Activated naive CD8-positive, alpha-beta T cell (primary cell): ENCODE measurements at regions not wholly inside any gene's neighbourhood (a gene's known extent, or its start where the extent isn't known, plus 50 kb on each side); places are given as distances from the start of the nearest gene placed in this dataset.
"Not testable (repeated sequence)": the region's sequence is repeated elsewhere in the genome, so short reads cannot be mapped to it uniquely, and the experiment has no call there.

Experiments
- H3K27ac Mint-ChIP-seq: one replicate; pipeline ENCODE4 v1.8.0; 2021; ENCODE audit warnings: mixed read lengths
- H3K27me3 Mint-ChIP-seq: one replicate; pipeline ENCODE4 v1.8.0; 2021; ENCODE audit warnings: mixed read lengths
- H3K36me3 Mint-ChIP-seq: one replicate; pipeline ENCODE4 v1.8.0; 2021; ENCODE audit warnings: mixed read lengths
- H3K4me1 Mint-ChIP-seq: one replicate; pipeline ENCODE4 v1.8.0; 2021; ENCODE audit warnings: low read depth, mixed read lengths
- H3K4me3 Mint-ChIP-seq: one replicate; pipeline ENCODE4 v1.8.0; 2021; ENCODE audit warnings: mild to moderate bottlenecking, mixed read lengths
- H3K9me3 Mint-ChIP-seq: one replicate; pipeline ENCODE4 v1.8.0; 2021; ENCODE audit warnings: low read depth, mixed read lengths

GRCh38 chr17:13415871-13416416 is 185.8 kb downstream of the HS3ST3A1 start:
- no peaks in the 10 kb centered on the region for H3K36me3 Mint-ChIP-seq
- H3K27ac Mint-ChIP-seq, result no peak overlapping the region
- no peak overlapping the region for H3K4me3 Mint-ChIP-seq
- peaks cover 17% of the 10 kb centered on the region for H3K27me3 Mint-ChIP-seq
- no peaks in the 10 kb centered on the region for H3K4me1 Mint-ChIP-seq
- peaks cover 5% of the 10 kb centered on the region for H3K9me3 Mint-ChIP-seq

GRCh38 chr17:13415200-13415599 is 186.5 kb downstream of the HS3ST3A1 start:
- not testable (repeated sequence) for H3K4me3 Mint-ChIP-seq, H3K36me3 Mint-ChIP-seq, H3K4me1 Mint-ChIP-seq, H3K9me3 Mint-ChIP-seq, H3K27ac Mint-ChIP-seq
- H3K27me3 Mint-ChIP-seq, result peaks cover 13% of the 10 kb centered on the region

- Mint-ChIP-seq H3K9me3 (peaks cover 5% of the 10 kb centered on the region), H3K27ac (no peak overlapping the region), H3K4me1 (no peaks in the 10 kb centered on the region), H3K27me3 (peaks cover 7% of the 10 kb centered on the region), H3K36me3 (no peaks in the 10 kb centered on the region), H3K4me3 (no peak overlapping the region)
These were observed 188.7 kb downstream of the HS3ST3A1 start for GRCh38 chr17:13413001-13413400.

GRCh38 chr17:13410874-13411273 is 190.9 kb downstream of the HS3ST3A1 start:
- no peaks in the 10 kb centered on the region for H3K36me3 Mint-ChIP-seq
- no peak overlapping the region for H3K4me3 Mint-ChIP-seq
- H3K9me3 Mint-ChIP-seq, result peaks cover 5% of the 10 kb centered on the region
- H3K4me1 Mint-ChIP-seq, result no peaks in the 10 kb centered on the region
- H3K27ac Mint-ChIP-seq, result no peak overlapping the region
- H3K27me3 Mint-ChIP-seq, result peaks cover 7% of the 10 kb centered on the region

- Mint-ChIP-seq H3K4me3 (no peak overlapping the region), H3K9me3 (peaks cover 1% of the 10 kb centered on the region), H3K4me1 (no peaks in the 10 kb centered on the region), H3K27me3 (peaks cover 3% of the 10 kb centered on the region), H3K36me3 (no peaks in the 10 kb centered on the region), H3K27ac (no peak overlapping the region)
These were observed 191.5 kb downstream of the HS3ST3A1 start for GRCh38 chr17:13410214-13410613.

GRCh38 chr17:13409455-13409854 is 192.3 kb downstream of the HS3ST3A1 start:
- H3K27me3 Mint-ChIP-seq, result peaks cover 4% of the 10 kb centered on the region
- no peaks in the 10 kb centered on the region for H3K9me3 Mint-ChIP-seq
- no peaks in the 10 kb centered on the region for H3K36me3 Mint-ChIP-seq
- no peak overlapping the region for H3K4me3 Mint-ChIP-seq
- H3K27ac Mint-ChIP-seq, result no peak overlapping the region
- H3K4me1 Mint-ChIP-seq, result no peaks in the 10 kb centered on the region

- Mint-ChIP-seq H3K27me3 (peaks cover 8% of the 10 kb centered on the region), H3K9me3 (no peaks in the 10 kb centered on the region), H3K4me3 (no peak overlapping the region), H3K36me3 (no peaks in the 10 kb centered on the region), H3K27ac (no peak overlapping the region), H3K4me1 (no peaks in the 10 kb centered on the region)
These were observed 194.3 kb downstream of the HS3ST3A1 start for GRCh38 chr17:13407381-13407780.

GRCh38 chr17:13405807-13406206 is 195.9 kb downstream of the HS3ST3A1 start:
- no peaks in the 10 kb centered on the region for H3K9me3 Mint-ChIP-seq

GRCh38 chr17:13405080-13405479 is 196.6 kb downstream of the HS3ST3A1 start:
- Mint-ChIP-seq H3K36me3 (no peaks in the 10 kb centered on the region), H3K27ac (no peak overlapping the region), H3K27me3 (peaks cover 12% of the 10 kb centered on the region), H3K4me3 (no peak overlapping the region), H3K4me1 (no peaks in the 10 kb centered on the region), H3K9me3 (no peaks in the 10 kb centered on the region)

More at GRCh38 chr17:13405807-13406206, 195.9 kb downstream of the HS3ST3A1 start:
- Mint-ChIP-seq H3K27me3 (peaks cover 10% of the 10 kb centered on the region), H3K36me3 (no peaks in the 10 kb centered on the region), H3K27ac (no peak overlapping the region), H3K4me1 (no peaks in the 10 kb centered on the region), H3K4me3 (no peak overlapping the region)

GRCh38 chr17:13403982-13404946 is 197.5 kb downstream of the HS3ST3A1 start:
- Mint-ChIP-seq H3K36me3 (no peaks in the 10 kb centered on the region), H3K27ac (no peak overlapping the region), H3K9me3 (no peaks in the 10 kb centered on the region), H3K4me1 (no peaks in the 10 kb centered on the region), H3K4me3 (no peak overlapping the region), H3K27me3 (peaks cover 12% of the 10 kb centered on the region)

GRCh38 chr17:13400491-13400890 is 201.2 kb downstream of the HS3ST3A1 start:
- Mint-ChIP-seq H3K9me3 (no peaks in the 10 kb centered on the region), H3K4me3 (no peak overlapping the region), H3K4me1 (no peaks in the 10 kb centered on the region), H3K36me3 (no peaks in the 10 kb centered on the region), H3K27me3 (peaks cover 12% of the 10 kb centered on the region), H3K27ac (no peak overlapping the region)

- Mint-ChIP-seq H3K4me3 (no peak overlapping the region), H3K27me3 (peaks cover 8% of the 10 kb centered on the region), H3K4me1 (no peaks in the 10 kb centered on the region), H3K9me3 (no peaks in the 10 kb centered on the region), H3K36me3 (no peaks in the 10 kb centered on the region), H3K27ac (no peak overlapping the region)
These were observed 202.9 kb downstream of the HS3ST3A1 start for GRCh38 chr17:13398853-13399252.

GRCh38 chr17:13398091-13398490 is 203.6 kb downstream of the HS3ST3A1 start:
- Mint-ChIP-seq H3K27me3 (peaks cover 5% of the 10 kb centered on the region), H3K9me3 (no peaks in the 10 kb centered on the region), H3K27ac (no peak overlapping the region), H3K36me3 (no peaks in the 10 kb centered on the region), H3K4me3 (no peak overlapping the region), H3K4me1 (no peaks in the 10 kb centered on the region)

GRCh38 chr17:13395862-13396261 is 205.9 kb downstream of the HS3ST3A1 start:
- Mint-ChIP-seq H3K27ac (no peak overlapping the region), H3K27me3 (peaks cover 3% of the 10 kb centered on the region), H3K36me3 (no peaks in the 10 kb centered on the region), H3K4me1 (no peaks in the 10 kb centered on the region), H3K9me3 (no peaks in the 10 kb centered on the region), H3K4me3 (no peak overlapping the region)

GRCh38 chr17:13395346-13395745 is 206.4 kb downstream of the HS3ST3A1 start:
- Mint-ChIP-seq H3K4me1 (no peaks in the 10 kb centered on the region), H3K9me3 (no peaks in the 10 kb centered on the region), H3K4me3 (no peak overlapping the region), H3K27me3 (peaks cover 2% of the 10 kb centered on the region), H3K27ac (no peak overlapping the region), H3K36me3 (no peaks in the 10 kb centered on the region)
